ENCODE measurements at regions not wholly inside any gene's neighbourhood (a gene's known extent, or its start where the extent isn't known, plus 50 kb on each side); places are given as distances from the start of the nearest gene placed in this dataset.

DNA sequence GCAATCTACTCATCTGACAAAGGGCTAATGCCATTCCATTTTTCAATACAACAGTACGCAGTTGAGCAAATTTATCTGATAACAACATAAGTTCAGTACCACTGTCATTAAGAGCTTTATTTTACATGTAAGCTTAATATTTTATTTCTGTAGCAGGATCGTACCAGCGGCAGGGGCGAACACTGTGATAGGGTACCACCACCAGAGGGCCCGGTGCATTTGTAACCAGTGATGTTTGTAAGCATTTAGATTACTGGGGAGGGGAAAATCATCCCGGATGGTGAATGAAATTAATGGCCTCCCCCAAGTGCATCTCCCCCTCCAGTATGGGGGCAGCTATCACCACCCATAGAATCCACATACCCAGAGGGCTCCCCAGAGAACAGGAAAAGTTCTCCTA lies 179.0 kb downstream of the ADGRA3 start:
- DNase-seq (ENCODE audit: low read depth) = no peak

DNA sequence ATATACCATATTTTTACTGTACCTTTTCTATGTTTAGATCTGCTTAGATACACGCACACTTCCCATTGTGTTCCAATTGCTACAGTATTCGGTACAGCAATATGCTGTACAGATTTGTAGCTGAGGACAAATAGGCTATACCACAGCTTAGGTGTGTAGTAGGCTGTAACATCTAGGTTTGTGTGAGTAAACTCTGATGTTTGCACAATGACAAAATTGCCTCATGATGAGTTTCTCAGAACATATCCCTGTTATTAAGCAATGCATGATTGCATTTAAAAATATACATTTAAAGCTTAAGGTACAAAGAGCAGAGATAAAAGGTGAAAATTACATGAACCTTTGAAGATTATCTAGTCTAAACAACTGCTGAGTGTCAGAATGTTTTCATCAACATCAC lies 181.7 kb downstream of the ADGRA3 start:
- no peak for DNase-seq (ENCODE audit: low read depth)

DNA sequence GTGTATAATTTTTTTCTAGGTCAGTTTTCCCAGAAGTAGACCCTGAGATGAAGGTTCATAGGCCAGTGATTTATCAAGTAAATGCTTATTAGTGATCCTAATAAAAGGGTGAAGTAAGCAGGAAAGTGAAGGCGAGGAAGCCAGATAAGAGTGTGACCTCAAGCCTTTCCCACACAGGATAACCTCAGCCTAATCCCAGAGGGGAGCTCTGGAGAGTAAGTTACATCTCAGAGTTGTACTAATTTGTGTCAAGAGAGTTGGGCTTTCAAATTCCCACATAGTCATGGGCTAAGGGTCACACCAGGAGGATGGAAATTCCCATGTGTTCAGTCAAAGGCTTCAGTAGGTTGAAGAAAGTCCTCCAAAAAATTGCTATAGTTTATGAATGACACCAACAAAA lies 191.4 kb downstream of the ADGRA3 start:
- no peak for DNase-seq (ENCODE audit: low read depth)

DNA sequence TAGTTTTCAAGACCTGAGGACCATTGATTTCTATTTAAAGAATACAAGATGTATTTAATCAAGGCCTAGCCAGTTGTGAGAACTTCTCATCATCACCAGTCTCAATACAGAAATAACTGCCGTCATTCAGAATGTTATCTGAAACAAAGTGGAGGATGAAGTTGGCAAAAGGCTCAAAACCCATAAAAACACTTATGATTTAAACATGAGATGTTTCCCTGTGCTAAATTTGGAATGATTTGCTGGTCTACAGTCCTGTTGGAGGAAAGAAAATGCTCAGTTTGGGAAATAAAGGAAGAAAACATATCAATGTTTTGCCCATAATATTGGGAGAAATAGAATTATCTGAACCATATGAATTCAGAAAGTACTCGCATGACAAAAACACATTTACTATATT lies 192.2 kb downstream of the ADGRA3 start:
- DNase-seq (ENCODE audit: low read depth) = no peak

DNA sequence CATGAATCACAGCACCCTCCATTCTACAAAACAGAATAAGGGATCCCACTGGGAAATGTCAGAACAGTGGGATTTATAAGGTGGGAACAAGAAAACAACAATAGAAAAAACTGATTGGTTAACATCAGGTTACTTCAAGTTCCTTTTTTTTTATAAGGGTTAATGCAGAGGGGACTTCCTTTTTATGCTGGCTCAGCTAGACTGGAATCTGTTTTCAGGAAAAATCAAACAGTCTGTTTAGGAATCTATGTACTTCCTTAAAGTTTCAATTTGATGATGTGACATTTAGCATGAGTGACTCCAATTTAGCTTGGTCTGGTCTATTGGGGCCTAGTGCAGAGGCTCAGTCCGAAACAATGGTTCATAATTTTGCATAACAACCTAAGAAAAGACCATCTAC lies 192.9 kb downstream of the ADGRA3 start:
- no peak for DNase-seq (ENCODE audit: low read depth)

DNA sequence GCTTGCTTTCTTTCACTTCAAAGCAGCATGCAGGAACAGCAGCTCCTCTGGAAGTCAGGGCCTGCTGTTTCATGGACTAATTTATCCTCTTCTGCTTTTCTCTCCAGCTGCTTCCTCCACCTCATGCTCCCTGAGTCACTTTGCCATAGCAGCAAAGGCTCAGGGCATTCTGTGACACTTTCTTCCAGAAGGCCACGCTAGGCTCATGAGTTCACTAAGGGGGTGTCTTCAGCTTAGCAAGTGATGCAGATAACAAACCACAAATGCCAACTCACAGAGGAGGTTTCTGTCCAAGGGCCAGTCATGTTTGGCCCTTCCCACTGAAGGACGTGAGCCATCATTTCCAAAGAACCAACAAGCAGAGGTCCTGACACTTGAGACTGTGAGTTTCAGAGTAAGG lies 200.2 kb downstream of the ADGRA3 start:
- no peak for DNase-seq (ENCODE audit: low read depth)

DNA sequence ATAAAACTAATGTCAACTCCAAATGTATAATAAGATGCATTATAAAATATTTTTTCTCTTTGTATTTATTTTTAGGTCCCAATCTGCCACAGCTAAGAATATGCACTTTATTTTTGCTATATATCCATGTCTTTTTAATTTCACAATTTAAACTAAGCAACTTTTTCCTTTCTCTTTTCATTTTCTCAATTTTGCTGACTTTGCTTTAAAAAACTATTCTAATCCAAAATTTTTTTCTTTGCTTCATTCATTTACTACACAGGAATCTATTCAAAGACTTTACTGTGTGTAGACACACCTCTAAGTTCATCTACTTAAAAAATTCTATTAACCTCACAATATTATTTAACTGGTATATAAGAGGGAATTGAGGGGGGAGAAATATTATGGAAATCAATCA lies 201.9 kb downstream of the ADGRA3 start:
- DNase-seq (ENCODE audit: low read depth) = no peak

DNA sequence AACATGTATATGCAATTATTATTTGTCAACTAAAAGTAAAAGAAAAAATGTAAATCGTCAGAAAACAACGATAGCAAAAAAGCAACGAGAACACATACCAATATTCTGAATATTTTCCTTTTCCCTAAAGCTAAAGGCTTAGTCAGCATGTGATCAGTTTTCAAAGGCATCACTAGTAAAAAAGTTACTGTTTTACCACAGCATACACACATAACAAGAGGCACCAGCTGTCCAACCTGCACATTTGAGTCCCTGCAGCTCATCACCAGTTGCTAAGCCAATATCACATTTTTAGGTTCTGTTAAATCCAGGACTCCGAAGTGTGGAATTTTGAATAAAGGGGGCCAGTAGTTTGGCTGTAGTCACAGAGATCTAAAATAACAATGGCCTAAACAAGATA lies 203.8 kb downstream of the ADGRA3 start:
- no peak for DNase-seq (ENCODE audit: low read depth)

DNA sequence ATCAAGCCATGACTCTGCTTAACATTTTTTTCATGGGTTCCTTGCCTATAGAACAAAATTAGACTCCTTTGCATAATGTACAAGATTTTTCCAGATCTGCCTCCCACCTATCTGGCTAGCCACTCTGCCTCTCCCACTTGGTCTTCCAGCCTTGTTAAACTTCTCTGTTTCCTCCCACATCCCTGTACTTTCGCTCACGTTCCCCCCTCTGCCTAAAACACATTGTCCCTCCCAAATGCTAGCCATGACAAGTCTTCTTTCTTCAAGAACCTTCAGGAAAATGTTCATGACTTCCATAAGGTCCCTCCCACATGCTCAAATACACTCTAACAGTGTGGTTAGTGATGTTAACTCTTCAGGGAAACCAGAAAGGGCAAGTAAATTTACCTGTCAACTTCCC lies 214.6 kb downstream of the ADGRA3 start:
- DNase-seq (ENCODE audit: low read depth) = no peak

DNA sequence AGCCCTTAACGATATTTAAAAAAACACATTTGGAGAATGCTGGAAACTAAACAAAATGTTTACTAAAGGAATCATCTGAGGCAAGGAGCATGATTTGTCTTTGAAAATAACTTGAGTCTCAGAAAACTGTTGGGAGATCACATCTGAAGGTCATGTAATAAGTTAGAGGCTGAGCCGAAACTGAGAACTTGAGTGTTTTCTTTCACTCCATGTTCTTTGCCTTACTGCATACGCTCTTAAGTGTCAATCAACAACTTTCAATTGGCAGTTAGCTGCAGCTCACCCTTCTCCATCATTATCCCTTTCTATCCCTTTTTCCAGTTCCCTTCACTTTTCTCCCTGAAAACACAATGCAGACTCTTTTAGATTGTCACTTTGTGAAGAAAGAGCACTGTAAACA lies 216.2 kb downstream of the ADGRA3 start:
- no peak for DNase-seq (ENCODE audit: low read depth)

DNA sequence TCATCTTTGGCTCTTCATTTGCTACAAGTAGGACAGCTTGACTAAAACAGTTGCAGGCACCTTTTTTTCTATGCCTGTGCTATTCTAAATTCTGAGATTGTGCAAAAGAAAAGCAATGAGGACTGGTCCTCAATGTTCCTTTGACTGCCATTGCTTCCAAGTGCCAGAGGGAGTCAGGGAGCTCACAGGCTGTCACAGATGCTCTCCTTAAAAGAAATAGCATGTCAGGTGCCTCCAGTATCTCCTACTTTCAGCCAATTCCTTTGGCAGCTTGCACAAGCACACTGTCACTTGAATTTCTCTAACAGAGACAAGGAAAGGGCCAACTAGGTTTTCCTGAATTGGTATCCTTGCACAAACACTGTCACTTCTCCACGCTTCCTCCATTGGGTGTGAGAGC lies 228.2 kb downstream of the ADGRA3 start:
- DNase-seq (ENCODE audit: low read depth) = no peak

DNA sequence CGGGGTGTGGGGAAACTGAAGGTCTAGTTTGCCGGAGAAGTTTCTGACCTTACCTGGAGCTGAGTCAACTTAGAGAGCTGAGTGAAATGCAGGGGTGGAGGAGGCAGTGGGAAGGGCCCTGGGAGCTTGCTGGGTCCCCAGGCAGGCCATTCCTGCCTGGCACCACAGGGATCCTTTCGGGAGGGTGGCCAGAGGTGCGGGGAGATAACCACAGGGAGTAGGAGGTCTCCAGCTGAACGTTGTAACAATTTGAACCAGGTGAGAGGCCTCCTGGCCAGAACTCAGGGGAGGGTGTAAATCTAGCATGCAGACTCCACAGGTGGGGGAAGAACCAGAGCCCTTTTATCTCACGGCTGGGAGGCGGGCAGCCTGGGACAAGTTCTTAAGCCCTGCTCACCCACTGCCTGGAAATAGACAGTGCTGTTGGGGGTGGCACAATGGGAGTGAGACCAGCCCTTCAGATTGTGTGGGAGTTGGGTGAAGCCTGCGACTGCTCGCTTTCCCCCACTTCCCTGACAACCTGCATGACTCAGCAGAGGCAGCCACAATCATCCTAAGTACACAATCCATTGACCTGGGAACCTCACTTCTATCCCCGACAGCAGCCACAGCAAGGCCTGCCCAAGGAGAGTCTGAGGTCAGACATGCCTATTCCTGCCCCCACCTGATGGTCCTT lies 247.4 kb downstream of the ADGRA3 start:
- DNase-seq (ENCODE audit: low read depth) = no peak

DNA sequence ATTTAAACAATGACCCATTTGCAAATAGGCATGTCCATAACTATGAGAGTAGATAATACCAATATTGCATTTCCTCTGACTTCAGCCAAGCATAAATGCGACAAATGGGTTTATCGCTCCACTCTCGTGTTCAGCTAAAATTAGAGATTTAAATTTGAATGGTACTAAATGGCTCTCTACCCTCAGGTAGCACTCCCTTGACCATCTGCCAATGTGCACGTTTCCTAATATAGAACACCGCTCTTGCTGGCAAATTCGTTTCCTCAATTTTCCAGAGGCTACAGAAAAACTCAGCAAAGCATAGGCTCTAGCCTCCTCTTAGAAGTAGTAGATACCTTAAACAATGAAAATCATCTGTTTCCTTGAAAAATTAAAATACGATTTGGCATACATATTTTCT lies 251.6 kb downstream of the ADGRA3 start:
- DNase-seq (ENCODE audit: low read depth) = no peak

DNA sequence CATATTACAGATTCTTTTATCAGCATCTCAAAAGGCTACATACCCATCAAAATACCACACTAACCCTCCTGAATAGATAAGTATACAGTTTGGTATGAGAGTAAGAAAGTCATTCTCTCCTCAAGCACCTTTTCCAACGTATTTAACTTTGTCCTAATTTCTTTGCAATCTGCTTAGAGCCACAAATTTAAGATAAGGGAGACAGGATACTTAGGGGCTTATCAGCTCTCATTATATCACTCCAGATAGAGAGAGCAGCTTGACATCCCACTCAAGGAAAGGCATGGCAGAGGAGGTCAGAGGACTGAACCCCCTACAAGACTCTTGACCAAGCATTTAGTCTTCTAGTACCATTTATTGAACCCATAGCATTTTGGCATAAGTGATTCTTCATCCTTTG lies 262.4 kb downstream of the ADGRA3 start:
- DNase-seq (ENCODE audit: low read depth) = no peak

DNA sequence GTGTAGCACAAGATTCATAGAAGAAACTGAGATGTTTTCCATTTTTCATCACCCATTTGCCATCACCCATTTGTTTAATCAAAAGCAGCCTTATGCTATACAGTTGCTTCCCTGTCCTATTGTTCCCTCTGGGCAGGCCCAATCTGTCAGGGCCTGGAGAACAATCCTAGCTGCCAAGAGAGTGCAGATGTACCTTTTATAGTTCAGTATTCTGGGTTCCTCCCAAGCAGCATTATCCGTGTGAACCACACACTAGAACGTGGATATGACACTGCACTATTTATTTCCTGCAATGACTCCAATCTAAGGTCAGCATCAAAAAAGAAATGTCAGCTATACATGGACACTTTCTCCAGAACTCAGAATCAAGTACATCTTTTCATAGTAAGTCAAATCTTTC lies 269.0 kb downstream of the ADGRA3 start:
- DNase-seq (ENCODE audit: low read depth) = no peak

DNA sequence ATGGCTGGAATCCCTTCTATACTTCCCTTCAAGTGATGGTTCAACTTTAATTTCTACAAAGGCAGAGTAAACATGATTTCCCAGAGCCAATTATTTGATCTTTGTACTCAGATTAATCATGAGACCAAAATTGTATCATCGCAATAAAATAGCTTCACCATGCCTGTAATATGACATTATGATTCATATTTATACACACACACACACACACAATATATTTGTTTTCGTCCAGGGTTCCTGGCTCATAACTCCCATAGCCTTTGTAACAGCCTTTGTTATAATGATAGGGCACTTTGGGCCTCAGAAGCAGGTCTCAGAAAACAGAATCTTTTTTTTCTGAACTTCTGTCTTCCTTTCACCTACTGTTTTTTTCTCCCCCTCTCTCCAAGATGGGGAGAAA lies 270.6 kb downstream of the ADGRA3 start:
- no peak for DNase-seq (ENCODE audit: low read depth)

DNA sequence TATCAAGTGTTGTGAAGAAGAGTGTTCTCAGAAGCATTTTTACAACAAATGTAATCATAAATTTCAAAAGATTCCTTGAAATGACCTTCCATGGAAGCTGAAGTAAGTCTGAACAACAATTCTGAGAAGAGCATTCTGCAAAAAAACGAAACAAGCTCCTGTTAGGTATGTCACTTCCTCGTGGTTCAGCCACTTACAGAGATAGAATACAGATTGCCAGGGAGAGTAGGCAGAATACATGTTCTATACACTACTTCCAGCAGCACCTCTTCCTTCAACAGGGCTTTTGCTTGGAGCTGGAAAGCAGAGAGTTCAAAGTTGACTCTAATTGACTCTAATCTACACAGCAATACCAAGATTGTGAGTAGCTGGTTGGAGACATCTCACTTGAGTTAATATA lies 274.5 kb downstream of the ADGRA3 start:
- DNase-seq (ENCODE audit: low read depth) = no peak

DNA sequence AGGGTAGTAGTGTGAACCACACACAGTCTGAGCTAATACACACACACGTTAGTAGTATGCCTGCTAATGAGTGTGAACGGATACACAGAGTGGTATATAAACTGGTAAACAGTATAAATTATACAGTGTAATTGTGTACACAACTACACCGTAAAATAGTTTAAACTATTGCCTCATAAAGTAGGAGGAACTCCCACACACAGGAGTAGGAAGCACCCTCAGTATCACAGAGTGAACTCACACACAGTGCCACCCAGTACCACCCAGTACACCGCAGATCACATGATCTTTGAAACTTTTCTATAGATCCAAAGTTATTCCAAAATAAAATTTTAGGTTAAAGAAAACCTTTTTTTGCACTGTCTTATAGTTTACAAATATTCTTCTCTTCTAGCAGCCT lies 275.1 kb downstream of the ADGRA3 start:
- no peak for DNase-seq (ENCODE audit: low read depth)

DNA sequence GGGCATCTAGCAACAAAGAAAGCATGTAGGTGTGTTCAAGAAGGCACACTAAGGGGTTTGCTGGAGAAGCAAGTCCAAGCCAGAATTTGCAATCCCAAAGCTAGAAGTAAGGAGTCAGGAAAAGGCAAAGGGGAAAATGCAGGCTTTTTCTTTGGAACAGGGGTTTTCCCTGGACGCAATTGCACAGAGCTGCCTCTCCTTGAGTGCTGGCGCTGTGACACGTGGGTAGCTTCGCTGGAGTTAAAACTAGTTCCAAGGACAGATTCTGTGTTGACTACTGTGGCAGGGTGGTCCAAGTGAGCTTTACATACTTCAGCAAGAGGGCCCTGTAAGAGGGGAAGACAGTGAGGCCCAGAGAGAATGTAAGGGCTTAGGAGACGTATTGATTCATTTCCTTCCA lies 277.1 kb downstream of the ADGRA3 start:
- no peak for DNase-seq (ENCODE audit: low read depth)

DNA sequence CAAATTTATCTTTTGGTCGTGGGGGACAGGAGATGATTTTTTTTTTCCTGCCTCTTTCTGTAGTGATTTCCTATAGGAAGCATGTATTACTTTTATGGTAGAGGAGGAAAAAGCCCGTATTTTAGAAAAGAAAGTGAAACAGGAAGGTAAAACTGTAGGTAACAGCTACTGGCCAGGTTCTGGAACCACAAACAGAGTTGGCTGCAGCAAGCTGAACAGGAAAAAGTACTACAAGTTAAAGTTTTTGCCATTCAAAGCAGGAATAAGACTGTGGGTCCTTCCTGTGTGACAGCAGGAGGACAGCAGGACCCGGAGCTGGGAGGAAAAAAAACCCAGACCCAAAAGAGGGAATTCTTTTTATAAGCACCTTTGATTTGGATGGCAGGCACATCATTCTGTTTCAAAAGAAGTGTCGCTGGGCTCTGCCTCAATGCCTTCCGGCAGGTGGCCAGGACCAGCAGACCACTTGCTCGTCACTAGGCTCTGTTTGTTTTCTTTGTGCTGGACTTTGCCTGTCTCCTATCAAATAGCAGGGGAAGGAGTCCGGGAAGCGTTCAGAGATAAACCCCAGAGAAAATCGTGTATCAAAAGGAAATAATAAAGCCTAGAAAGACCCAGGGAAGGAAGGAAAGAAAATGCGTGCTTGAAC lies 277.9 kb downstream of the ADGRA3 start:
- DNase-seq (ENCODE audit: low read depth) = no peak

DNA sequence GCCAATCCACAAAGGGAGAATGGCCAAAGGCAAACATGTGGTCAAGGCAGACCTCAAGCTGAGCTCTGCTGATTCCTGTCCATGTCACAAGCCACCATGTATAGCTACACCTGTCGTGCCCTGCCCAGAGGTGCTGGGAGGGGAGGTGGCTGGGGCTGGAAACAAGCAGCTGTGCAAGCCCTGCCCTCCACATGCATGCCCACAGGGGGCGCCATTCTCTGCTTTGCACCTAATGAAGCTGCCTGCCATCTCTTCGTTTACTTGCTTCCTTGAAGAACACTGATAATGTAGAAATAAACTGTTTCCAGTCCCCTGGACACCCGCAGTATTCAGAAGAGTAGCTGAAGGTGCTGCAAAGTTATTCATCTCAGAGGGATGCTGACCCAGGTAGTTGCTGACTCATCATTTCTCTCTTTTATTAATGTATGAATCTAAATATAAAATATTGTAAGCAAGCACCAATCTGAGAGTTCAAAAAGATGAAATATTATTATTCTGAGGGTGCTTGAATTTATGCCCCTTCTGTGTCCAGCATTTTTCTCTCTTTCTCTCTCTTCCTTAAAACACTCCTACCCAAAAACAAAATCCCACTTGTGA lies 278.6 kb downstream of the ADGRA3 start:
- no peak for DNase-seq (ENCODE audit: low read depth)

DNA sequence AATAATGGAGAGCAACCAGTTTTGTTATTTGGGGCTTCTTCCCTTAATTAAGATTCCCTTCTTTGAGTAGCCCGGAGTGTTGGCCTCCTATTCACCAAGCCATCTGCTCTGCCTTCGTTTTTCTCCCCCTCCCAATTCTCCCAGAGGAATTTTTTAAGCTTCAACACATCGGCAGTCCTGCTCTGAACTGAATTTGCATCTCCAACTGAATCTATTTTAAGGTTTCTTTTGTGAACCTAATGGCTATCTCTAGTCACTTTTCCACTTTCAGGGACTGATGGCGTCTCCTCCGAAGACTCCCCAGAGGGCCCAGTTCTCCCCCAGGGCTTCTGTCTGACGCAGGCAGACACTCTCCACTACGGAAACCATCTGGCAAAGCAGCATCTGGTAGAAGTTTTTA lies 280.2 kb downstream of the ADGRA3 start:
- no peak for DNase-seq (ENCODE audit: low read depth)

DNA sequence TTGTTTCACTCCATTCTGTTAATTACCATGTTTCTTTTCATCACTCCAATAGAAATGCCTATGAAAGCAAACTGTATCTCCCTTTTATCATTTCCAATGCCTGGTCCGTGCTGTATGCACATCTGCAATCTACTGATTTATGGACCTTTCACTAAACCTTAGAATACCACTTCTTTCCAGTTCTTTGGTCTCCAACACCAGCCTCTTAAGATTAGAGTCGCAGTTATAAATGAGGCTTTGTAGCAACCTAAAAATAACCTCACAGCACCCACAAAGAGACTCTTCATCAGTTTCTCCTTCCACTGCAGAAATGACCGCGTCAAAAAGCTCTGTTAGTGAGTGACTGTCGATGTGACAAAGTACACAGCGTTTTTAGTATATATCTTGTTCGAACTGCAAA lies 282.6 kb downstream of the ADGRA3 start:
- no peak for DNase-seq (ENCODE audit: low read depth)

DNA sequence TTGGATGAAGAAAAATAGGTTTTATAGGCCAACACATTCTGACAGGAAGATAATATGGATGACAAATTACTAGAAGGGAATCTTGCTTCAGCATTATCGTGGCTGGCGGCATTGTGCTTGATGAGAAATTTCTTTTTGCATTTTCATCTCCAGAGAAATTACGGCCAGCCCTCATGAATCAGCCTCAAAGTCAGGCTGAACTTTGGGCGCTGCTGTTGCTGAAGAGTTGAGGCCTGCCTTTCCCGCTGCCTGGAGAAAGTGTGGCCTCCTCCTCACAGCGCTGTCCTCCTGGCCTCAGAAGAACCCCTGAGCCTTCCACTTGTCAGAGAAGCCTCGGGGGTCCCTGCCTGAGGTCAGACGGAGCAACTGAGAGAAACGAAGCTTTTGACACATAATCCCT lies 272.4 kb upstream of the KCNIP4 start:
- DNase-seq (ENCODE audit: low read depth) = no peak

Data from non-pigmented ciliary epithelial cell (primary cell).